GM12801 (cell line): ENCODE measurements at regions not wholly inside any gene's neighbourhood (a gene's known extent, or its start where the extent isn't known, plus 50 kb on each side); places are given as distances from the start of the nearest gene placed in this dataset.

ENCODE experiments used
- CTCF ChIP-seq: IDR thresholded peaks from one replicate; pipeline ENCODE4 v1.5.1; 2011; ENCODE audit warnings: control low read depth; ENCODE audit not compliant: insufficient read length; ENCODE audit errors: extremely low read depth

GRCh38 chr10:107717046-107717445, 552.5 kb upstream of the SORCS1 start:
- no peak for TF ChIP-seq CTCF

- no peak for TF ChIP-seq CTCF
Observed at GRCh38 chr10:107715565-107715964, 551.1 kb upstream of the SORCS1 start.

GRCh38 chr10:107708981-107709380, 544.5 kb upstream of the SORCS1 start:
- TF ChIP-seq CTCF, result no peak

GRCh38 chr10:107706096-107706725, 541.7 kb upstream of the SORCS1 start:
- no peak for TF ChIP-seq CTCF

GRCh38 chr10:107701943-107702342, 537.4 kb upstream of the SORCS1 start:
- TF ChIP-seq CTCF, result no peak

GRCh38 chr10:107692072-107692471, 527.6 kb upstream of the SORCS1 start:
- no peak for TF ChIP-seq CTCF

GRCh38 chr10:107689323-107689722, 524.8 kb upstream of the SORCS1 start:
- TF ChIP-seq CTCF, result no peak
